ENCODE measurements at regions not wholly inside any gene's neighbourhood (a gene's known extent, or its start where the extent isn't known, plus 50 kb on each side); places are given as distances from the start of the nearest gene placed in this dataset.

DNA sequence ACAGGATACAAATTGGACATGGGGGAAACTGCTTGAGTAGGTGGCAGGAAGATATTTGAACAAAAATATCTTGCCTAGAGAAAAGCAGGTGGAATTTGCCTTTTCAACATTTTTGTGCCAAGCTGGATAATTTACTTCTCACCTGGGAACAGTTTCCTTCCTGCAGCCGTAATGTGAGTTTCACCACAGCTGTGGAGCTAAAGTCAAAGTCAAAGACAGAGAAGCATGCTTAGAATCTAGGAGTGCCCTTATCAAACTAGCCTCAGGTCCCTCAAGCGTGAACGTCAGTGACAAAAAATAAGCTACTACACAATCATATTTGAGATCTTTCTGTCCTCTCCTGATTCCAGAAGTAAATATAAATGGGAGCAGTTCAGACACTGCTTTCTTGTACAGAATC is 588.9 kb downstream of the MAT2B start:
- TF ChIP-seq, protein P1, sequence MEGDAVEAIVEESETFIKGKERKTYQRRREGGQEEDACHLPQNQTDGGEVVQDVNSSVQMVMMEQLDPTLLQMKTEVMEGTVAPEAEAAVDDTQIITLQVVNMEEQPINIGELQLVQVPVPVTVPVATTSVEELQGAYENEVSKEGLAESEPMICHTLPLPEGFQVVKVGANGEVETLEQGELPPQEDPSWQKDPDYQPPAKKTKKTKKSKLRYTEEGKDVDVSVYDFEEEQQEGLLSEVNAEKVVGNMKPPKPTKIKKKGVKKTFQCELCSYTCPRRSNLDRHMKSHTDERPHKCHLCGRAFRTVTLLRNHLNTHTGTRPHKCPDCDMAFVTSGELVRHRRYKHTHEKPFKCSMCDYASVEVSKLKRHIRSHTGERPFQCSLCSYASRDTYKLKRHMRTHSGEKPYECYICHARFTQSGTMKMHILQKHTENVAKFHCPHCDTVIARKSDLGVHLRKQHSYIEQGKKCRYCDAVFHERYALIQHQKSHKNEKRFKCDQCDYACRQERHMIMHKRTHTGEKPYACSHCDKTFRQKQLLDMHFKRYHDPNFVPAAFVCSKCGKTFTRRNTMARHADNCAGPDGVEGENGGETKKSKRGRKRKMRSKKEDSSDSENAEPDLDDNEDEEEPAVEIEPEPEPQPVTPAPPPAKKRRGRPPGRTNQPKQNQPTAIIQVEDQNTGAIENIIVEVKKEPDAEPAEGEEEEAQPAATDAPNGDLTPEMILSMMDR (IDR thresholded peaks at IDR 0.05), result no peak
- no peak for TF ChIP-seq POLR2A (IDR thresholded peaks at IDR 0.05)
